Tibial nerve (tissue), 4 donors: ENCODE measurements at regions not wholly inside any gene's neighbourhood (a gene's known extent, or its start where the extent isn't known, plus 50 kb on each side); places are given as distances from the start of the nearest gene placed in this dataset.

Source experiments
- DNase-seq, 2 donors: peaks; one replicate each; pipeline ENCODE4 v3.0.0-alpha.2; 2019; ENCODE audit warnings: low spot score in 2 of 2
- H3K27ac ChIP-seq, 4 donors: fragments of 200-600 bp; sonication (generic) in 3 of 4; one replicate each; pipeline ENCODE4 v1.5.1; 2017 to 2019; ENCODE audit warnings: mild to moderate bottlenecking in 1 of 4
- H3K27me3 ChIP-seq, 2 donors: fragments of 200-600 bp; sonication (generic) in 1 of 2; one replicate each; pipeline versions ENCODE4 v1.5.1 to v1.6.0; 2017 to 2019
- H3K36me3 ChIP-seq, 3 donors: fragments of 200-600 bp; sonication (generic); one replicate each; pipeline ENCODE4 v1.5.1; 2018 to 2019
- H3K4me1 ChIP-seq, 4 donors: fragments of 200-600 bp; sonication (generic) in 3 of 4; one replicate each; pipeline ENCODE4 v1.5.1; 2017 to 2019
- H3K4me3 ChIP-seq, 4 donors: fragments of 200-600 bp; sonication (generic) in 3 of 4; one replicate each; pipeline ENCODE4 v1.5.1; 2017 to 2019; ENCODE audit warnings: mild to moderate bottlenecking in 1 of 4, moderate library complexity in 1 of 4
- H3K9me3 ChIP-seq, 4 donors: fragments of 200-600 bp; sonication (generic) in 3 of 4; one replicate each; pipeline ENCODE4 v1.5.1; 2017 to 2019
- CTCF ChIP-seq, 5 experiments: fragments of 200-600 bp in 3 of 5; fragments of 450-650 bp in 2 of 5; sonication (generic) in 3 of 5; IDR thresholded peaks; one replicate each; pipeline ENCODE4 v1.5.1; 2016 to 2019; ENCODE audit warnings: antibody characterized with exemption in 5 of 5, mild to moderate bottlenecking in 3 of 5, moderate library complexity in 2 of 5
- EP300 ChIP-seq, 2 donors: sonication (generic); formaldehyde crosslinking; IDR thresholded peaks; one replicate each; pipeline ENCODE4 v1.6.1; 2017; ENCODE audit warnings: antibody characterized with exemption in 2 of 2, mild to moderate bottlenecking in 1 of 2
- POLR2A ChIP-seq, 2 donors: fragments of 450-650 bp; IDR thresholded peaks; one replicate each; pipeline ENCODE4 v1.6.1; 2017; ENCODE audit warnings: antibody characterized with exemption in 2 of 2, mild to moderate bottlenecking in 2 of 2, moderate library complexity in 2 of 2
- WGBS, 2 donors: methylation state at CpG; one replicate each; pipeline ENCODE4 v1.1.5; 2018; 5-methylcytosine and 5-hydroxymethylcytosine counted together

- H3K9me3 ChIP-seq = no peaks in the 10 kb centered on the region
- TF ChIP-seq CTCF (IDR thresholded peaks at IDR 0.05) (no peak), EP300 (IDR thresholded peaks at IDR 0.05) (no peak), POLR2A (IDR thresholded peaks at IDR 0.05) (no peak)
- H3K36me3 ChIP-seq = no peaks in the 10 kb centered on the region
- H3K4me3 ChIP-seq = no peak overlapping the region
- H3K27me3 ChIP-seq = no peaks in the 10 kb centered on the region
- no peak overlapping the region for H3K27ac ChIP-seq
- DNase-seq = no peak
- WGBS, 2 donors = 76 to 89% methylated on average over 7 of the region's 7 CpGs
- peaks cover 0 to 3% (median 0%) of the 10 kb centered on the region in 4 donors for H3K4me1 ChIP-seq
These were observed 263.8 kb downstream of the CYRIA start for GRCh38 chr2:16401761-16402300.

GRCh38 chr2:16400127-16400623, 265.5 kb downstream of the CYRIA start:
- Histone ChIP-seq H3K27ac (no peak overlapping the region), H3K4me3 (no peak overlapping the region), H3K27me3 (no peaks in the 10 kb centered on the region), H3K36me3 (no peaks in the 10 kb centered on the region), H3K4me1 (peaks cover 0 to 3% (median 0%) of the 10 kb centered on the region in 4 donors), H3K9me3 (no peaks in the 10 kb centered on the region)
- TF ChIP-seq CTCF (IDR thresholded peaks at IDR 0.05) (no peak), EP300 (IDR thresholded peaks at IDR 0.05) (no peak), POLR2A (IDR thresholded peaks at IDR 0.05) (no peak)
- WGBS, 2 donors = 40 to 52% methylated on average over 7 of the region's 7 CpGs
- no peak for DNase-seq

- Histone ChIP-seq H3K4me1 (peaks cover 0 to 3% (median 0%) of the 10 kb centered on the region in 4 donors), H3K27me3 (no peaks in the 10 kb centered on the region), H3K27ac (peak overlapping the region in 2 of 4 donors; percentile 73 to 83), H3K9me3 (no peaks in the 10 kb centered on the region), H3K4me3 (no peak overlapping the region), H3K36me3 (no peaks in the 10 kb centered on the region)
- 32 to 36% methylated on average over 2 of the region's 2 CpGs for WGBS, 2 donors
- TF ChIP-seq EP300 (IDR thresholded peaks at IDR 0.05) (peak in 1 of 2 donors; percentile 70), CTCF (IDR thresholded peaks at IDR 0.05) (no peak)
- no peak for DNase-seq
These were observed 267.1 kb downstream of the CYRIA start for GRCh38 chr2:16398486-16399043.

GRCh38 chr2:16397681-16398475, 267.8 kb downstream of the CYRIA start:
- Histone ChIP-seq H3K4me3 (no peak overlapping the region), H3K27me3 (no peaks in the 10 kb centered on the region), H3K4me1 (peaks cover 0 to 3% (median 0%) of the 10 kb centered on the region in 4 donors), H3K9me3 (no peaks in the 10 kb centered on the region), H3K36me3 (no peaks in the 10 kb centered on the region), H3K27ac (peak overlapping the region in 2 of 4 donors; percentile 73 to 83)
- 85 to 88% methylated on average over 6 of the region's 6 CpGs for WGBS, 2 donors
- DNase-seq = no peak
- TF ChIP-seq CTCF (IDR thresholded peaks at IDR 0.05) = no peak
- TF ChIP-seq POLR2A (IDR thresholded peaks at IDR 0.05) = no peak
- no peak for TF ChIP-seq EP300 (IDR thresholded peaks at IDR 0.05)

- Histone ChIP-seq H3K27me3 (no peaks in the 10 kb centered on the region), H3K4me3 (no peak overlapping the region), H3K9me3 (no peaks in the 10 kb centered on the region), H3K36me3 (no peaks in the 10 kb centered on the region), H3K27ac (peak overlapping the region in 2 of 4 donors; percentile 7 to 43), H3K4me1 (peaks cover 0 to 3% (median 0%) of the 10 kb centered on the region in 4 donors)
- DNase-seq = no peak
- 88 to 93% methylated on average over 3 of the region's 3 CpGs for WGBS, 2 donors
- no peak for TF ChIP-seq EP300 (IDR thresholded peaks at IDR 0.05)
- no peak for TF ChIP-seq POLR2A (IDR thresholded peaks at IDR 0.05)
- TF ChIP-seq CTCF (IDR thresholded peaks at IDR 0.05) = no peak
These were observed 268.6 kb downstream of the CYRIA start for GRCh38 chr2:16396986-16397385.
